NT2/D1 (cell line): ENCODE measurements at regions not wholly inside any gene's neighbourhood (a gene's known extent, or its start where the extent isn't known, plus 50 kb on each side); places are given as distances from the start of the nearest gene placed in this dataset.

Experiments used
- YY1 ChIP-seq: IDR thresholded peaks from 2 replicates; pipeline ENCODE4 v1.6.1; 2011; ENCODE audit not compliant: insufficient read length, insufficient read depth
- ZNF274 ChIP-seq: IDR thresholded peaks from 2 replicates; pipeline ENCODE4 v1.6.1; 2011; ENCODE audit warnings: mild to moderate bottlenecking, low read depth, low read length

- TF ChIP-seq YY1: no peak
- no peak for TF ChIP-seq ZNF274
Observed at GRCh38 chr4:81799371-81799770, 327.7 kb upstream of the RASGEF1B start.
